Neuronal stem cell (in vitro differentiated cells): ENCODE measurements at regions not wholly inside any gene's neighbourhood (a gene's known extent, or its start where the extent isn't known, plus 50 kb on each side); places are given as distances from the start of the nearest gene placed in this dataset.

ENCODE experiments used
- DNase-seq: peaks from one replicate; pipeline ENCODE4 v3.0.0-alpha.2; 2013; ENCODE audit warnings: low spot score
- H2AFZ ChIP-seq: one replicate; pipeline ENCODE4 v1.6.1; 2013; ENCODE audit warnings: mild to moderate bottlenecking, low read length, inconsistent platforms
- H2AK5ac ChIP-seq: 2 replicates; pipeline ENCODE4 v1.6.1; 2013; ENCODE audit warnings: low read depth, mild to moderate bottlenecking, inconsistent platforms, low read length, moderate library complexity, mixed read lengths
- H2BK120ac ChIP-seq: 2 replicates; pipeline ENCODE4 v1.6.1; 2013; ENCODE audit warnings: low read depth, mild to moderate bottlenecking, inconsistent platforms, low read length, moderate library complexity, mixed read lengths
- H2BK12ac ChIP-seq: one replicate; pipeline ENCODE4 v1.6.1; 2013; ENCODE audit warnings: low read length, inconsistent platforms
- H2BK15ac ChIP-seq: 2 replicates; pipeline ENCODE4 v1.6.1; 2013; ENCODE audit warnings: mild to moderate bottlenecking, low read length, inconsistent platforms, mixed read lengths
- H2BK5ac ChIP-seq: one replicate; pipeline ENCODE4 v1.6.1; 2013; ENCODE audit warnings: inconsistent platforms, mild to moderate bottlenecking, low read length, moderate library complexity
- H3K14ac ChIP-seq: one replicate; pipeline ENCODE4 v1.6.1; 2013; ENCODE audit warnings: low read length, inconsistent platforms
- H3K18ac ChIP-seq: 2 replicates; pipeline ENCODE4 v1.6.1; 2013; ENCODE audit warnings: low read length, inconsistent platforms
- H3K23ac ChIP-seq: 2 replicates; pipeline ENCODE4 v1.6.1; 2013; ENCODE audit warnings: low read depth, mild to moderate bottlenecking, mixed read lengths, low read length, inconsistent platforms; ENCODE audit not compliant: poor library complexity
- H3K27ac ChIP-seq: replicated peaks from 3 replicates; pipeline ENCODE4 v1.5.1; 2013; ENCODE audit warnings: low read length, inconsistent platforms
- H3K27me3 ChIP-seq, 3 experiments: 2 replicates each; pipeline ENCODE4 v1.6.1; 2013; ENCODE audit warnings: low read length in 3 of 3, mild to moderate bottlenecking in 2 of 3, inconsistent platforms in 1 of 3, low read depth in 1 of 3, mixed read lengths in 1 of 3, moderate library complexity in 1 of 3; ENCODE audit not compliant: control insufficient read depth in 3 of 3, insufficient read depth in 3 of 3
- H3K36me3 ChIP-seq, 2 donors: replicated peaks in 1 of 2; 2 replicates each; pipeline ENCODE4 v1.6.1; 2013; ENCODE audit warnings: low read length in 2 of 2; ENCODE audit not compliant: control insufficient read depth in 2 of 2, insufficient read depth in 2 of 2
- H3K4ac ChIP-seq: 2 replicates; pipeline ENCODE4 v1.6.1; 2013; ENCODE audit warnings: inconsistent platforms, mild to moderate bottlenecking, low read length, moderate library complexity
- H3K4me1 ChIP-seq, 2 donors: 1 replicate in 1 of 2; 2 replicates in 1 of 2; pipeline ENCODE4 v1.6.1; 2013; ENCODE audit warnings: low read length in 2 of 2, low read depth in 1 of 2; ENCODE audit not compliant: control insufficient read depth in 2 of 2, insufficient read depth in 1 of 2
- H3K4me2 ChIP-seq: one replicate; pipeline ENCODE4 v1.6.1; 2013; ENCODE audit warnings: mild to moderate bottlenecking, low read length, inconsistent platforms; ENCODE audit not compliant: insufficient read depth, poor library complexity, severe bottlenecking
- H3K4me3 ChIP-seq, 2 donors: 2 replicates each; pipeline ENCODE4 v1.5.1; 2013; ENCODE audit warnings: low read length in 2 of 2, mild to moderate bottlenecking in 2 of 2, inconsistent platforms in 1 of 2, moderate library complexity in 1 of 2
- H3K79me1 ChIP-seq: one replicate; pipeline ENCODE4 v1.6.1; 2013; ENCODE audit warnings: low read depth, mild to moderate bottlenecking, inconsistent platforms, low read length, moderate library complexity
- H3K9ac ChIP-seq: one replicate; pipeline ENCODE4 v1.6.1; 2013; ENCODE audit warnings: mild to moderate bottlenecking, low read depth, low read length, inconsistent platforms; ENCODE audit not compliant: poor library complexity
- H3K9me3 ChIP-seq, 2 donors: replicated peaks in 1 of 2; 2 replicates each; pipeline versions ENCODE3 to v1.6.1; 2013; ENCODE audit warnings: low read length in 2 of 2, mild to moderate bottlenecking in 2 of 2, inconsistent platforms in 1 of 2, low read depth in 1 of 2, mixed read lengths in 1 of 2, moderate library complexity in 1 of 2; ENCODE audit not compliant: control insufficient read depth in 2 of 2, insufficient read depth in 1 of 2
- H4K8ac ChIP-seq: one replicate; pipeline ENCODE4 v1.6.1; 2013; ENCODE audit warnings: low read depth, mild to moderate bottlenecking, inconsistent platforms, low read length, moderate library complexity
- H4K91ac ChIP-seq: one replicate; pipeline ENCODE4 v1.6.1; 2013; ENCODE audit warnings: low read length, low read depth, mild to moderate bottlenecking, inconsistent platforms; ENCODE audit not compliant: poor library complexity
- WGBS, 2 donors: extraction: QIAGEN DNeasy Blood & Tissue Kit; methylation state at CpG; one replicate each; pipeline ENCODE4 v1.1.7; 2013; ENCODE audit warnings: missing lambda C conversion rate in 2 of 2, mixed read lengths in 1 of 2; ENCODE audit not compliant: insufficient read length in 2 of 2, insufficient replicate concordance in 1 of 2; ENCODE audit errors: extremely low coverage in 2 of 2; 5-methylcytosine and 5-hydroxymethylcytosine counted together

GRCh38 chr13:50340146-50340545, 324.9 kb downstream of the KCNRG start:
- no peak for DNase-seq
- peaks cover 0 to 2% of the 10 kb centered on the region in 2 donors for H3K9me3 ChIP-seq

GRCh38 chr13:50340551-50341287, 325.5 kb downstream of the KCNRG start:
- no peak overlapping the region for H3K4me3 ChIP-seq
- H2AK5ac ChIP-seq = no peak overlapping the region
- peak overlapping the region; percentile 75 for H3K23ac ChIP-seq
- H3K79me1 ChIP-seq = no peaks in the 10 kb centered on the region
- H4K91ac ChIP-seq = peak overlapping the region; percentile 56
- no peak for DNase-seq
- H2AFZ ChIP-seq = no peak overlapping the region
- peaks cover 0 to 2% of the 10 kb centered on the region in 2 donors for H3K9me3 ChIP-seq
- no peak overlapping the region for H3K27ac ChIP-seq
- H3K36me3 ChIP-seq = no peaks in the 10 kb centered on the region
- H2BK120ac ChIP-seq = no peak overlapping the region
- no peak overlapping the region for H2BK5ac ChIP-seq
- no peak overlapping the region for H2BK12ac ChIP-seq
- H3K4me2 ChIP-seq = no peak overlapping the region
- peak overlapping the region; percentile 46 for H2BK15ac ChIP-seq
- H3K4me1 ChIP-seq = peaks cover 0 to 15% of the 10 kb centered on the region in 2 donors
- no peak overlapping the region for H3K14ac ChIP-seq
- H4K8ac ChIP-seq = peak overlapping the region; percentile 29
- H3K18ac ChIP-seq = peak overlapping the region; percentile 35
- H3K9ac ChIP-seq = no peak overlapping the region
- H3K27me3 ChIP-seq = no peaks in the 10 kb centered on the region
- no peak overlapping the region for H3K4ac ChIP-seq
- WGBS, 2 donors = no CpG with 5 or more reads among the region's 17 CpGs

More at GRCh38 chr13:50340146-50340545, 324.9 kb downstream of the KCNRG start:
- no peak overlapping the region for H3K4me2 ChIP-seq
- WGBS, 2 donors = no CpG with 5 or more reads among the region's 4 CpGs
- H2BK12ac ChIP-seq = no peak overlapping the region
- no peaks in the 10 kb centered on the region for H3K79me1 ChIP-seq
- H2BK120ac ChIP-seq = no peak overlapping the region
- H3K4me1 ChIP-seq = peaks cover 0 to 15% of the 10 kb centered on the region in 2 donors
- no peak overlapping the region for H3K4ac ChIP-seq
- H3K36me3 ChIP-seq = no peaks in the 10 kb centered on the region
- no peak overlapping the region for H3K27ac ChIP-seq
- no peak overlapping the region for H2BK15ac ChIP-seq
- no peak overlapping the region for H2AFZ ChIP-seq
- no peak overlapping the region for H3K14ac ChIP-seq
- no peak overlapping the region for H3K9ac ChIP-seq
- no peak overlapping the region for H2BK5ac ChIP-seq
- peak overlapping the region; percentile 56 for H4K91ac ChIP-seq
- no peak overlapping the region for H4K8ac ChIP-seq
- H2AK5ac ChIP-seq = no peak overlapping the region
- H3K18ac ChIP-seq = no peak overlapping the region
- no peak overlapping the region for H3K4me3 ChIP-seq
- H3K27me3 ChIP-seq = no peaks in the 10 kb centered on the region
- peak overlapping the region; percentile 75 for H3K23ac ChIP-seq

- Histone ChIP-seq H4K91ac (no peak overlapping the region), H3K9me3 (peaks cover 0 to 2% of the 10 kb centered on the region in 2 donors), H3K79me1 (no peaks in the 10 kb centered on the region), H3K4me1 (peaks cover 0 to 15% of the 10 kb centered on the region in 2 donors), H2BK5ac (no peak overlapping the region), H3K23ac (no peak overlapping the region), H3K4ac (no peak overlapping the region), H3K14ac (no peak overlapping the region), H4K8ac (no peak overlapping the region), H3K27ac (no peak overlapping the region), H3K36me3 (no peaks in the 10 kb centered on the region), H2BK12ac (no peak overlapping the region), H3K27me3 (no peaks in the 10 kb centered on the region), H2AK5ac (no peak overlapping the region), H2BK15ac (no peak overlapping the region), H3K4me2 (no peak overlapping the region), H2BK120ac (no peak overlapping the region), H2AFZ (no peak overlapping the region), H3K9ac (no peak overlapping the region), H3K18ac (no peak overlapping the region), H3K4me3 (no peak overlapping the region)
- DNase-seq = no peak
- WGBS, 2 donors = no CpG with 5 or more reads among the region's 2 CpGs
These were observed 326.3 kb downstream of the KCNRG start for GRCh38 chr13:50341526-50341925.

- DNase-seq = no peak
- no peak overlapping the region for H3K27ac ChIP-seq
- no peak overlapping the region for H3K4me3 ChIP-seq
- H3K36me3 ChIP-seq = no peaks in the 10 kb centered on the region
- no peak overlapping the region for H2BK5ac ChIP-seq
- no peak overlapping the region for H2AK5ac ChIP-seq
- H3K4me2 ChIP-seq = no peak overlapping the region
- no peaks in the 10 kb centered on the region for H3K79me1 ChIP-seq
- H3K14ac ChIP-seq = no peak overlapping the region
- H2BK120ac ChIP-seq = no peak overlapping the region
- WGBS, 2 donors = no CpG with 5 or more reads among the region's 3 CpGs
- no peaks in the 10 kb centered on the region for H3K9me3 ChIP-seq
- no peaks in the 10 kb centered on the region for H3K27me3 ChIP-seq
- no peak overlapping the region for H4K8ac ChIP-seq
- H2BK15ac ChIP-seq = no peak overlapping the region
- no peak overlapping the region for H3K4ac ChIP-seq
- no peak overlapping the region for H2AFZ ChIP-seq
- H4K91ac ChIP-seq = no peak overlapping the region
- no peak overlapping the region for H3K23ac ChIP-seq
- no peak overlapping the region for H3K18ac ChIP-seq
- H2BK12ac ChIP-seq = no peak overlapping the region
- peaks cover 0 to 9% of the 10 kb centered on the region in 2 donors for H3K4me1 ChIP-seq
- H3K9ac ChIP-seq = no peak overlapping the region
These were observed 329.5 kb downstream of the KCNRG start for GRCh38 chr13:50344717-50345116.
